CD14-positive monocyte (primary cell): ENCODE measurements at regions not wholly inside any gene's neighbourhood (a gene's known extent, or its start where the extent isn't known, plus 50 kb on each side); places are given as distances from the start of the nearest gene placed in this dataset.

Experiments used
- DNase-seq, 3 donors: peaks; one replicate each; pipeline ENCODE4 v3.0.0-alpha.2; 2011 to 2022
- H2AFZ ChIP-seq: 2 replicates; pipeline ENCODE4 v1.6.0; 2012; ENCODE audit warnings: mild to moderate bottlenecking, low read depth, low read length, inconsistent platforms; ENCODE audit not compliant: insufficient read depth, poor library complexity, severe bottlenecking
- H3K27ac ChIP-seq, 2 donors: 1 replicate in 1 of 2; 2 replicates in 1 of 2; pipeline ENCODE4 v1.5.1; 2012 to 2013; ENCODE audit warnings: low read length in 2 of 2, control low read depth in 1 of 2, inconsistent platforms in 1 of 2, low read depth in 1 of 2, mild to moderate bottlenecking in 1 of 2
- H3K27me3 ChIP-seq, 2 donors: one replicate each; pipeline versions ENCODE4 v1.6.0 to v1.6.1; 2011 to 2013; ENCODE audit warnings: low read length in 2 of 2; ENCODE audit not compliant: control insufficient read depth in 2 of 2, insufficient read depth in 2 of 2
- H3K36me3 ChIP-seq, 2 donors: replicated peaks in 1 of 2; 1 replicate in 1 of 2; 2 replicates in 1 of 2; pipeline versions ENCODE4 v1.5.1 to v1.6.1; 2012 to 2013; ENCODE audit warnings: low read length in 2 of 2, control low read depth in 1 of 2, inconsistent platforms in 1 of 2, mild to moderate bottlenecking in 1 of 2; ENCODE audit not compliant: insufficient read depth in 2 of 2, control insufficient read depth in 1 of 2
- H3K4me1 ChIP-seq, 2 donors: 1 replicate in 1 of 2; 2 replicates in 1 of 2; pipeline versions ENCODE4 v1.5.1 to v1.6.1; 2012 to 2013; ENCODE audit warnings: low read length in 2 of 2, control low read depth in 1 of 2, inconsistent platforms in 1 of 2, mild to moderate bottlenecking in 1 of 2, moderate library complexity in 1 of 2; ENCODE audit not compliant: insufficient read depth in 2 of 2, control insufficient read depth in 1 of 2
- H3K4me2 ChIP-seq: replicated peaks from 2 replicates; pipeline ENCODE3; 2012; ENCODE audit warnings: low read length, moderate library complexity, mild to moderate bottlenecking; ENCODE audit not compliant: poor library complexity, severe bottlenecking; ENCODE audit errors: extremely low read depth
- H3K4me3 ChIP-seq, 3 experiments: fragments of 200-600 bp in 1 of 3; sonication (generic) in 1 of 3; replicated peaks in 1 of 3; 1 replicate in 2 of 3; 2 replicates in 1 of 3; pipeline ENCODE4 v1.5.1; 2011 to 2013; ENCODE audit warnings: low read length in 3 of 3, mild to moderate bottlenecking in 3 of 3, control low read depth in 2 of 3, low read depth in 2 of 3, inconsistent platforms in 1 of 3, moderate library complexity in 1 of 3
- H3K79me2 ChIP-seq: 2 replicates; pipeline ENCODE4 v1.6.0; 2012; ENCODE audit warnings: mild to moderate bottlenecking, control low read depth, inconsistent platforms, low read length, moderate library complexity; ENCODE audit not compliant: insufficient read depth
- H3K9ac ChIP-seq: 2 replicates; pipeline ENCODE4 v1.6.0; 2017; ENCODE audit warnings: low read length, mild to moderate bottlenecking; ENCODE audit not compliant: insufficient read depth, poor library complexity, severe bottlenecking
- H3K9me3 ChIP-seq, 2 donors: replicated peaks in 1 of 2; 1 replicate in 1 of 2; 2 replicates in 1 of 2; pipeline versions ENCODE4 v1.5.1 to v1.6.1; 2012 to 2013; ENCODE audit warnings: low read length in 2 of 2, control low read depth in 1 of 2; ENCODE audit not compliant: control insufficient read depth in 1 of 2, insufficient read depth in 1 of 2
- H4K20me1 ChIP-seq: 2 replicates; pipeline ENCODE4 v1.6.0; 2012; ENCODE audit warnings: mild to moderate bottlenecking, low read length, control low read depth, moderate library complexity; ENCODE audit not compliant: insufficient read depth
- H3K27ac Mint-ChIP-seq, 7 donors: one replicate each; pipeline ENCODE4 v1.8.0; 2020; ENCODE audit warnings: mild to moderate bottlenecking in 7 of 7, mixed read lengths in 7 of 7, moderate library complexity in 6 of 7, inconsistent platforms in 2 of 7
- H3K27me3 Mint-ChIP-seq, 3 donors: one replicate each; pipeline ENCODE4 v1.8.0; 2021 to 2022; ENCODE audit warnings: low read depth in 3 of 3, mild to moderate bottlenecking in 3 of 3, mixed read lengths in 3 of 3, moderate library complexity in 3 of 3, inconsistent platforms in 1 of 3
- H3K36me3 Mint-ChIP-seq, 2 donors: one replicate each; pipeline ENCODE4 v1.8.0; 2020; ENCODE audit warnings: mixed read lengths in 2 of 2, inconsistent platforms in 1 of 2, mild to moderate bottlenecking in 1 of 2
- H3K4me1 Mint-ChIP-seq: one replicate; pipeline ENCODE4 v1.8.0; 2020; ENCODE audit warnings: mild to moderate bottlenecking, mixed read lengths
- H3K4me3 Mint-ChIP-seq, 2 donors: one replicate each; pipeline ENCODE4 v1.8.0; 2020; ENCODE audit warnings: mild to moderate bottlenecking in 2 of 2, mixed read lengths in 2 of 2, moderate library complexity in 1 of 2
- H3K9me3 Mint-ChIP-seq, 7 donors: one replicate each; pipeline ENCODE4 v1.8.0; 2020 to 2022; ENCODE audit warnings: mixed read lengths in 7 of 7, mild to moderate bottlenecking in 6 of 7, moderate library complexity in 6 of 7, inconsistent platforms in 2 of 7
- WGBS: methylation state at CpG from one replicate; pipeline ENCODE4 v1.1.5; 2013; ENCODE audit warnings: missing lambda C conversion rate; ENCODE audit not compliant: insufficient coverage; 5-methylcytosine and 5-hydroxymethylcytosine counted together
- intact Hi-C, 2 donors: fragments of 100-400 bp; cut with micrococcal nuclease; formaldehyde crosslinking; loops; one replicate each; pipeline versions ENCODE4 v1.15.0 to v1.15.1; 2023
- TF ChIP-seq, protein P1 (sequence below): fragments of 200-600 bp; IDR thresholded peaks from one replicate; pipeline ENCODE4 v1.8.0; 2022; ENCODE audit warnings: antibody characterized with exemption, mild to moderate bottlenecking

DNA sequence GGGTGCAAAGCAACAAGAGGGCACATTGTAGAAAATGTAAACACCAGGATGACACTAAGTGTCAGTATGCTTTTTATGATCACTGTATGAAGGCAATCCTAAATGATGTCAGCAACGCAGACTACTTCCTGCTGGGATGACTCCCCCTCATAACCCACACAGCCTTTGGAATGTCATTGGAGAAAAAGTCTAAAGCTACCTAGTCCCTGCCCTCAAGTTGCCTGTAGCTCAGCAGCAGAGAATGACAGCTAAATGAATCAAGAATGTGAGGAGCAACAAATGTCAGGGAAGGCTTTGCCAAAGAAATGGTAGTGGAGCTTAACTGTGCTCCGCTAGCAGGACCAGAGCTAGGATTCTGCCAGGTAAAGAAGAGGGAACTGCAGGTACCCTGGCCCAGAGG is 555.6 kb downstream of the CD83 start:
- intact Hi-C loops, result no loop called here
- Histone ChIP-seq H3K4me2 (no peak overlapping the region), H3K27ac (no peak overlapping the region), H3K27me3 (no peaks in the 10 kb centered on the region), H3K4me3 (no peak overlapping the region), H3K4me1 (peaks cover 0 to 8% of the 10 kb centered on the region in 2 donors), H4K20me1 (no peaks in the 10 kb centered on the region), H3K9ac (no peak overlapping the region), H3K9me3 (no peaks in the 10 kb centered on the region), H3K79me2 (no peaks in the 10 kb centered on the region), H3K36me3 (no peaks in the 10 kb centered on the region), H2AFZ (no peak overlapping the region)
- no peaks in the 10 kb centered on the region for H3K27me3 Mint-ChIP-seq
- DNase-seq, result no peak
- peak overlapping the region in 1 of 7 donors; percentile 54 for H3K27ac Mint-ChIP-seq
- H3K36me3 Mint-ChIP-seq, result no peaks in the 10 kb centered on the region
- no peaks in the 10 kb centered on the region for H3K9me3 Mint-ChIP-seq
- TF ChIP-seq, protein P1, sequence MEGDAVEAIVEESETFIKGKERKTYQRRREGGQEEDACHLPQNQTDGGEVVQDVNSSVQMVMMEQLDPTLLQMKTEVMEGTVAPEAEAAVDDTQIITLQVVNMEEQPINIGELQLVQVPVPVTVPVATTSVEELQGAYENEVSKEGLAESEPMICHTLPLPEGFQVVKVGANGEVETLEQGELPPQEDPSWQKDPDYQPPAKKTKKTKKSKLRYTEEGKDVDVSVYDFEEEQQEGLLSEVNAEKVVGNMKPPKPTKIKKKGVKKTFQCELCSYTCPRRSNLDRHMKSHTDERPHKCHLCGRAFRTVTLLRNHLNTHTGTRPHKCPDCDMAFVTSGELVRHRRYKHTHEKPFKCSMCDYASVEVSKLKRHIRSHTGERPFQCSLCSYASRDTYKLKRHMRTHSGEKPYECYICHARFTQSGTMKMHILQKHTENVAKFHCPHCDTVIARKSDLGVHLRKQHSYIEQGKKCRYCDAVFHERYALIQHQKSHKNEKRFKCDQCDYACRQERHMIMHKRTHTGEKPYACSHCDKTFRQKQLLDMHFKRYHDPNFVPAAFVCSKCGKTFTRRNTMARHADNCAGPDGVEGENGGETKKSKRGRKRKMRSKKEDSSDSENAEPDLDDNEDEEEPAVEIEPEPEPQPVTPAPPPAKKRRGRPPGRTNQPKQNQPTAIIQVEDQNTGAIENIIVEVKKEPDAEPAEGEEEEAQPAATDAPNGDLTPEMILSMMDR, result no peak
- peaks cover 9% of the 10 kb centered on the region for H3K4me1 Mint-ChIP-seq
- WGBS, result 100% methylated on average over 1 of the region's 2 CpGs
- H3K4me3 Mint-ChIP-seq, result no peak overlapping the region

DNA sequence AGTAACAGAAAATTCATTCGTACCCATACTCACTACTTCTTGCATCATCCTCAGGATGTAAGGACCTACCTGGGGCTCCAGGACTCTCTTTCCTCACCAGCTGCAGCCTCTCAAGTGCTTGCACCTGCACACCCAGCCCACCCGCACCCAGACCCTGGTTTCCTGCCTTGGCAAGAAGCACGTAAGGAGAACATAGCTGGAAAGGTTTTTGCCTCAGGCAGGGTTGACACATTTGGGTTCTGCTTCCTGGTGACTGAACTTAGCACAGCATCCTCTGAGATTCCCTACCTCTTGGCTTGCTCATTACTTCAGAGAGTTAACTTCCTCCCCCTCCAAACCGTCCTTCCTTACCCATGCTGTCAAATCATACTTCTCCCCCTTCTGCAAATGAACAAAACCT is 556.9 kb downstream of the CD83 start:
- Histone ChIP-seq H2AFZ (no peak overlapping the region), H3K4me2 (no peak overlapping the region), H3K9ac (no peak overlapping the region), H3K4me1 (peaks cover 0 to 8% of the 10 kb centered on the region in 2 donors), H3K27me3 (no peaks in the 10 kb centered on the region), H3K9me3 (no peaks in the 10 kb centered on the region), H3K4me3 (no peak overlapping the region), H3K79me2 (no peaks in the 10 kb centered on the region), H3K36me3 (no peaks in the 10 kb centered on the region), H3K27ac (no peak overlapping the region), H4K20me1 (no peaks in the 10 kb centered on the region)
- Mint-ChIP-seq H3K36me3 (no peaks in the 10 kb centered on the region), H3K27me3 (peaks cover 0 to 2% (median 0%) of the 10 kb centered on the region in 3 donors), H3K4me3 (no peak overlapping the region), H3K9me3 (no peaks in the 10 kb centered on the region), H3K4me1 (peaks cover 9% of the 10 kb centered on the region), H3K27ac (no peak overlapping the region)
- TF ChIP-seq, protein P1, result no peak
- intact Hi-C loops, result no loop called here
- WGBS, result 53% methylated on average over 2 of the region's 4 CpGs
- DNase-seq, result peak in 1 of 3 donors; percentile 23
